ENCODE measurements at regions not wholly inside any gene's neighbourhood (a gene's known extent, or its start where the extent isn't known, plus 50 kb on each side); places are given as distances from the start of the nearest gene placed in this dataset.

GRCh38 chr11:23490557-23491235 lies 630.4 kb upstream of the CCDC179 start:
- POLR2A ChIA-PET (ENCODE audit: low non-redundant PET) = no interaction called here
- no TSS peak for BruUV-seq (replicated peaks)
- H3K27ac ChIP-seq (ENCODE audit: low read depth, low read length, poor library complexity, severe bottlenecking) = no peak overlapping the region
- H3K27me3 ChIP-seq (replicated peaks; ENCODE audit: insufficient read depth, low read depth, low read length, poor library complexity) = no peaks in the 10 kb centered on the region
- no peak for TF ChIP-seq EZH2 (IDR thresholded peaks at IDR 0.05; ENCODE audit: borderline replicate concordance, low read depth, low read length, poor library complexity, severe bottlenecking)
- TF ChIP-seq, protein P1, sequence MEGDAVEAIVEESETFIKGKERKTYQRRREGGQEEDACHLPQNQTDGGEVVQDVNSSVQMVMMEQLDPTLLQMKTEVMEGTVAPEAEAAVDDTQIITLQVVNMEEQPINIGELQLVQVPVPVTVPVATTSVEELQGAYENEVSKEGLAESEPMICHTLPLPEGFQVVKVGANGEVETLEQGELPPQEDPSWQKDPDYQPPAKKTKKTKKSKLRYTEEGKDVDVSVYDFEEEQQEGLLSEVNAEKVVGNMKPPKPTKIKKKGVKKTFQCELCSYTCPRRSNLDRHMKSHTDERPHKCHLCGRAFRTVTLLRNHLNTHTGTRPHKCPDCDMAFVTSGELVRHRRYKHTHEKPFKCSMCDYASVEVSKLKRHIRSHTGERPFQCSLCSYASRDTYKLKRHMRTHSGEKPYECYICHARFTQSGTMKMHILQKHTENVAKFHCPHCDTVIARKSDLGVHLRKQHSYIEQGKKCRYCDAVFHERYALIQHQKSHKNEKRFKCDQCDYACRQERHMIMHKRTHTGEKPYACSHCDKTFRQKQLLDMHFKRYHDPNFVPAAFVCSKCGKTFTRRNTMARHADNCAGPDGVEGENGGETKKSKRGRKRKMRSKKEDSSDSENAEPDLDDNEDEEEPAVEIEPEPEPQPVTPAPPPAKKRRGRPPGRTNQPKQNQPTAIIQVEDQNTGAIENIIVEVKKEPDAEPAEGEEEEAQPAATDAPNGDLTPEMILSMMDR (conservative IDR thresholded peaks at IDR 0.05; ENCODE audit: low read depth, low read length) = no peak
- no peak for DNase-seq (ENCODE audit: low spot score)
- CTCF ChIA-PET = no interaction called here
- H3K36me3 ChIP-seq (ENCODE audit: insufficient read depth, low read length, poor library complexity, severe bottlenecking) = no peaks in the 10 kb centered on the region
- no peaks in the 10 kb centered on the region for H3K9me3 ChIP-seq (ENCODE audit: low read depth, low read length, poor library complexity, severe bottlenecking)
- intact Hi-C loops (cut with micrococcal nuclease; ENCODE audit: unreplicated experiment) = no loop called here
- H3K4me1 ChIP-seq (ENCODE audit: insufficient read depth, low read length, poor library complexity, severe bottlenecking) = no peaks in the 10 kb centered on the region
- H3K4me3 ChIP-seq (ENCODE audit: low read depth, low read length, poor library complexity, severe bottlenecking) = no peak overlapping the region

- Histone ChIP-seq H3K36me3 (ENCODE audit: insufficient read depth, low read length, poor library complexity, severe bottlenecking) (no peaks in the 10 kb centered on the region), H3K27ac (ENCODE audit: low read depth, low read length, poor library complexity, severe bottlenecking) (no peak overlapping the region), H3K27me3 (replicated peaks; ENCODE audit: insufficient read depth, low read depth, low read length, poor library complexity) (no peaks in the 10 kb centered on the region), H3K9me3 (ENCODE audit: low read depth, low read length, poor library complexity, severe bottlenecking) (no peaks in the 10 kb centered on the region), H3K4me3 (ENCODE audit: low read depth, low read length, poor library complexity, severe bottlenecking) (no peak overlapping the region), H3K4me1 (ENCODE audit: insufficient read depth, low read length, poor library complexity, severe bottlenecking) (no peaks in the 10 kb centered on the region)
- BruUV-seq (replicated peaks) = no TSS peak
- no peak for TF ChIP-seq EZH2 (IDR thresholded peaks at IDR 0.05; ENCODE audit: borderline replicate concordance, low read depth, low read length, poor library complexity, severe bottlenecking)
- TF ChIP-seq, protein P1 (conservative IDR thresholded peaks at IDR 0.05; ENCODE audit: low read depth, low read length) = no peak
- CTCF ChIA-PET = no interaction called here
- intact Hi-C loops (cut with micrococcal nuclease; ENCODE audit: unreplicated experiment) = no loop called here
- POLR2A ChIA-PET (ENCODE audit: low non-redundant PET) = no interaction called here
- no peak for DNase-seq (ENCODE audit: low spot score)
Measured at GRCh38 chr11:23494981-23495380, 634.7 kb upstream of the CCDC179 start.

DNA sequence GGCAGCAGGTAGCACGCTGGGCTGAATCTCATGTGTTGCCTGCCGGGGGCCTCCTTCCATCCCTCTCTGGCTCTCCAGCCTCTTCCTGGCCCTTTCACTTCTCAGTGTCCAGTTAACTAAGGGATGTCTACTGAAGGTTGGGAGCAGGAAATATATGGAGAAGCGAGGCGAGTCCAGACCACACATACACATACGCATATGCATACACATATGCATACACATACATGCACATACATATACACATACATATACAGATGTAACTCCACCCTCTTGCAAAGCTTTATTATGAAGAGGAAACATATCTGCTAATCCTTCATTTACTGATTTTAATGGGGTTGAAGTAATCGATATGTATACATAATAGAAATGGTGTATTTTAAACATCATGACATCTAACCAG lies 636.1 kb upstream of the CCDC179 start:
- Histone ChIP-seq H3K9me3 (ENCODE audit: low read depth, low read length, poor library complexity, severe bottlenecking) (no peaks in the 10 kb centered on the region), H3K27me3 (replicated peaks; ENCODE audit: insufficient read depth, low read depth, low read length, poor library complexity) (no peaks in the 10 kb centered on the region), H3K27ac (ENCODE audit: low read depth, low read length, poor library complexity, severe bottlenecking) (no peak overlapping the region), H3K4me1 (ENCODE audit: insufficient read depth, low read length, poor library complexity, severe bottlenecking) (no peaks in the 10 kb centered on the region), H3K4me3 (ENCODE audit: low read depth, low read length, poor library complexity, severe bottlenecking) (no peak overlapping the region), H3K36me3 (ENCODE audit: insufficient read depth, low read length, poor library complexity, severe bottlenecking) (no peaks in the 10 kb centered on the region)
- intact Hi-C loops (cut with micrococcal nuclease; ENCODE audit: unreplicated experiment) = no loop called here
- TF ChIP-seq, protein P1 (conservative IDR thresholded peaks at IDR 0.05; ENCODE audit: low read depth, low read length) = no peak
- ChIA-PET CTCF (no interaction called here), POLR2A (ENCODE audit: low non-redundant PET) (no interaction called here)
- no TSS peak for BruUV-seq (replicated peaks)
- no peak for DNase-seq (ENCODE audit: low spot score)
